Hematopoietic multipotent progenitor cell treated with erythropoietin and hydrocortisone succinate and interleukin-3 and kit ligand, for 17 days (in vitro differentiated cells): ENCODE measurements at regions not wholly inside any gene's neighbourhood (a gene's known extent, or its start where the extent isn't known, plus 50 kb on each side); places are given as distances from the start of the nearest gene placed in this dataset.
"Not testable (repeated sequence)": the region's sequence is repeated elsewhere in the genome, so short reads cannot be mapped to it uniquely, and the experiment has no call there.

ENCODE experiments used
- DNase-seq: peaks from one replicate; pipeline ENCODE4 v3.0.0-alpha.2; 2015; ENCODE audit warnings: low spot score

- DNase-seq: not testable (repeated sequence)
These were observed 397.4 kb upstream of the SLC35B3 start for GRCh38 chr6:8832695-8833094.

- DNase-seq: no peak
These were observed 396.2 kb upstream of the SLC35B3 start for GRCh38 chr6:8831366-8832152.

- DNase-seq: no peak
These were observed 395.4 kb upstream of the SLC35B3 start for GRCh38 chr6:8830794-8831193.

GRCh38 chr6:8829796-8830195, 394.5 kb upstream of the SLC35B3 start:
- DNase-seq: no peak

- DNase-seq: no peak
These were observed 394.0 kb upstream of the SLC35B3 start for GRCh38 chr6:8829296-8829695.

GRCh38 chr6:8828376-8828775, 393.0 kb upstream of the SLC35B3 start:
- DNase-seq: no peak

DNA sequence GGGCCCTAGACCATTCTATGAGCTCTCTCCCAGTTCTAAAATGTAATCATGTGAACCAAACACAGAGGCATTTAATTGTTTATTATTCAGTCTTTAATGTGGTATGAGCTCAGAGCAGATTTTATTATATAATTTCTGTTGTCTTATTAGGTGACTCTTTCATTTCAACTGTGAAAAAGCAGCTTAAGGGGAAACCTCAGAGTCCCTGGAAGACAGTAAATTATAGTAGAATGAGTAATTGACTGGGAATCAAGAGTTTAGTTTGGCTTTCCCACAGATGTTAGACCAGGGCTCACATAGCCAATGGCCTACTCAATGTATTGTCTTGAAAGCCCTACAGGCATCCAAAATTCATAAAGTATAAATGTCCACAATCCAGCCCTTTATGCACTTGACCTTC, 390.4 kb upstream of the SLC35B3 start:
- no peak for DNase-seq

GRCh38 chr6:8821981-8822381, 386.6 kb upstream of the SLC35B3 start:
- no peak for DNase-seq

- DNase-seq: no peak
These were observed 385.0 kb upstream of the SLC35B3 start for GRCh38 chr6:8820313-8820712.

- no peak for DNase-seq
These were observed 384.1 kb upstream of the SLC35B3 start for GRCh38 chr6:8819446-8819845.

GRCh38 chr6:8814440-8815000, 379.2 kb upstream of the SLC35B3 start:
- no peak for DNase-seq

DNA sequence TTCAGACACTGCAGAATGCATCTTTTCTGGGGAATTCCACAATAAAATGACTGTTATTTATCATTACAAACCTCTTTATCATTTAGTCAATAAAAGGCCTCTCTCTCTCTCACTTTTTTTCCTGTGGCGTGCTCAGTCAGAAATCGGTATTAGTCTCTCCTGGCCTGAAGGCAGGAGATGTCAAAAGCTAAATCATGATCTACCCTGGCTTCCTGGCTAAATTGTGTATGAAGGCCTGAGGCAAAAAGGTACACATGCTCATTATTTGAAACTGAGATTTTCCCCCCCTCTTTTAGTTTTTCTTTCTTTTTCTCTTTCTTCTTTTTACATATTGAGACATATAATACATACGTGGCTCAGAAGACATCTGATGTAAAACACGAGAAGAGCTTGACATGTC, 375.0 kb upstream of the SLC35B3 start:
- no peak for DNase-seq

GRCh38 chr6:8809662-8810061, 374.3 kb upstream of the SLC35B3 start:
- DNase-seq: no peak

DNA sequence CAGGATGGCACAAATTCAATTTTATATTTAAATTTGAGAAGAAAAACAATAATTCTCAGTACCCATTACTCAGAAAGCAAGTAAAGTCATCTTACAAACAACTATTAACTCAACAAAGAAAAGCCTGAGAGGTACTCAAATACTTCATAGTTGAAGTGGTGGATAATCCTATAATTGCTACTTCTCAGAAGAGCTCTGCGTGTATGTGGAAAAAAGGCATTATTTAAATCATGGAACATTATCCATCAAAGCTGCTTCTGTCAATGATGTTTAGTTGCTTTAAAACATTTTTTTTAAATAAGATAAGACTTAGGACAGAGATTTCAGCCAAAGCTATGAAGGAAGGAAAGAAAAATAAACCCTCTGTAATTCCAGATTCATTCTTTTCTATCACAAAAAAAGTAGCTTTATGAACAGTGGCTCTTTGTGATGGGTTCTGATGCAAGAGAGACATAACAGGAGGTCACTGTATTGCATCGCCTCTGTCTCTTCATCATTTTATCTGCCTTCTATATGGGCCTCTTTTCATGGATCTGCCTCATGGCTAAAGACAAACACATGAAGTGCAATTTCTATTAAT, 367.9 kb upstream of the SLC35B3 start:
- DNase-seq: no peak

- DNase-seq: not testable (repeated sequence)
These were observed 367.1 kb upstream of the SLC35B3 start for GRCh38 chr6:8802397-8802796.

DNA sequence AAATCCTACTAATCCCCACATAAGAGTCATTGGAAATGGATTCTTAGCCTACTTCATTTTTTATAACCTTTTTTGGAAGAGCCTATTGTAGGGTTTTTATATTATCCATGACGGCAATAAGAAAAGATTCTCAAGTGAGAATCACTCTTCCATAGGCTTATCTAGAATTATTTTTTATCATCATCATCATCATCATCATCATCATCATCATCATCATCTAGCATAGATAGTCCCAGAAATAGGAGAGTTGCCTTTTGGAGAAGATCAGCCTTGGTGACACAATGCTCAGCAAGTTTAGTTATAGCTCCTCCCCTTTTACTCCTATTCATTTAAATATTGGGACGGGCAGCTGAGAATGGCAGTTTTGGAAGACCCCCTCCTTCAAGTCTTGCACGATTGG, 359.1 kb upstream of the SLC35B3 start:
- DNase-seq: no peak

DNA sequence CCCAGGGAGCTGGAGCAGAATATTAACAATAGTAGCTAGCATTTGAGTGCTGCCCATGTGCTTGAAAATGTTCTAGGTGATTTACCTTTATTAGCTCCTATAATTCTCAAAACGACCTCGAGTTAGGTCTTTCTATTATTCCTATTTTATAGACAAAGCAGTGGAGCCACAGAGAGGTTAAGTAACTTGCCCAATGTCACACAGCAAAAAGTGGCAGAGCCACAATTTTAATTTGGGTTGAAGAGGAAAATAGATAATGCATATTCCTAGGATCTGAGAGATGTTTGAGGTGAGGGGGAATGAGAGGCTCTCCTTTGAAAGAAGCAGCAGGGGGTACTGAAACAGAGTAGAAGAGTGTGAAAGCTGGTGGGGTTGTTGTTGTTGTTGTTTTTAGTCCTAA, 354.5 kb upstream of the SLC35B3 start:
- DNase-seq: no peak

- DNase-seq: no peak
These were observed 349.9 kb upstream of the SLC35B3 start for GRCh38 chr6:8785223-8785622.

- DNase-seq: no peak
These were observed 347.8 kb upstream of the SLC35B3 start for GRCh38 chr6:8783191-8783590.

- DNase-seq: no peak
These were observed 345.3 kb upstream of the SLC35B3 start for GRCh38 chr6:8780653-8781052.

- DNase-seq: no peak
These were observed 329.4 kb upstream of the SLC35B3 start for GRCh38 chr6:8764733-8765132.

- no peak for DNase-seq
These were observed 325.6 kb upstream of the SLC35B3 start for GRCh38 chr6:8760951-8761350.

DNA sequence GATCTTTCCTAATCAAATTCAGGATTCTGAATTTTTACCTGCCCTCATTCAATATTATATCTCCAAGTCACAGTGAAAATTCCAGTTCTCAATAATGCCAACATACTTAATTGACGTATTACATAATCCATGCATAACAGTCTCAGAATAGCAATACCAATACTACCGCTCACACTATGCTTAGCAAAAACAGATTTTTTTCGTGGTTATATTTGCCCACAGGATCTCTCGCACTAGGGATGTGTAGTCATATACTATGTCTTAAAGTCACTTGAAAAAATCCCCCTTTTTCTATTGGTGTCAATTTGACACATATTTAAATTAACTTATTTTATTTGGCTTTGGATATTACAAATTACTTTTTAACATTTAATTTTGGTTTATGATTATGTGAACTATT, 323.1 kb upstream of the SLC35B3 start:
- DNase-seq: no peak

GRCh38 chr6:8750627-8751026, 315.3 kb upstream of the SLC35B3 start:
- no peak for DNase-seq
